ENCODE measurements at regions not wholly inside any gene's neighbourhood (a gene's known extent, or its start where the extent isn't known, plus 50 kb on each side); places are given as distances from the start of the nearest gene placed in this dataset.
"Not testable (repeated sequence)": the region's sequence is repeated elsewhere in the genome, so short reads cannot be mapped to it uniquely, and the experiment has no call there.

DNA sequence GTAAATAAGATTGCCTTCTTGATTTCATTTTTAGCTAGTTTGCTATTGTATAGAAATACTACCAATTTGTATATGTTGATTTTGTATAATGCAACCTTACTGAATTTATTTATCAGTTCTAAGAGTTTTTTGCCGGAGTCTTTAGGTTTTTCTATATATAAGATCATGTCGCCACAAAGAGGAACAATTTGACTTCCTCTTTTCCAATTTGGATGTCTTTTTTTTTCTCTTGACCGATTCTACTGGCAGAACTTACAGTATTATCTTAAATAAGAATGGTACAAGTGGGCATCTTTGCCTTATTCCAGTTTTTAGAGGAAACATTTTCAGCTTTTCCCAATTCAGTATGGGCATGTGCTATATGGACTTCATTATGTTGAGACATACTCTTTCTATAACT, 624.7 kb upstream of the ACO1 start:
- DNase-seq (ENCODE audit: extremely low spot score), result no peak
- ChIA-PET CTCF (no interaction called here), POLR2A (no interaction called here)
- TF ChIP-seq, protein P1, sequence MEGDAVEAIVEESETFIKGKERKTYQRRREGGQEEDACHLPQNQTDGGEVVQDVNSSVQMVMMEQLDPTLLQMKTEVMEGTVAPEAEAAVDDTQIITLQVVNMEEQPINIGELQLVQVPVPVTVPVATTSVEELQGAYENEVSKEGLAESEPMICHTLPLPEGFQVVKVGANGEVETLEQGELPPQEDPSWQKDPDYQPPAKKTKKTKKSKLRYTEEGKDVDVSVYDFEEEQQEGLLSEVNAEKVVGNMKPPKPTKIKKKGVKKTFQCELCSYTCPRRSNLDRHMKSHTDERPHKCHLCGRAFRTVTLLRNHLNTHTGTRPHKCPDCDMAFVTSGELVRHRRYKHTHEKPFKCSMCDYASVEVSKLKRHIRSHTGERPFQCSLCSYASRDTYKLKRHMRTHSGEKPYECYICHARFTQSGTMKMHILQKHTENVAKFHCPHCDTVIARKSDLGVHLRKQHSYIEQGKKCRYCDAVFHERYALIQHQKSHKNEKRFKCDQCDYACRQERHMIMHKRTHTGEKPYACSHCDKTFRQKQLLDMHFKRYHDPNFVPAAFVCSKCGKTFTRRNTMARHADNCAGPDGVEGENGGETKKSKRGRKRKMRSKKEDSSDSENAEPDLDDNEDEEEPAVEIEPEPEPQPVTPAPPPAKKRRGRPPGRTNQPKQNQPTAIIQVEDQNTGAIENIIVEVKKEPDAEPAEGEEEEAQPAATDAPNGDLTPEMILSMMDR (IDR thresholded peaks at IDR 0.05; ENCODE audit: control extremely low read depth, extremely low read depth, low read depth, missing control alignments), result no peak

DNA sequence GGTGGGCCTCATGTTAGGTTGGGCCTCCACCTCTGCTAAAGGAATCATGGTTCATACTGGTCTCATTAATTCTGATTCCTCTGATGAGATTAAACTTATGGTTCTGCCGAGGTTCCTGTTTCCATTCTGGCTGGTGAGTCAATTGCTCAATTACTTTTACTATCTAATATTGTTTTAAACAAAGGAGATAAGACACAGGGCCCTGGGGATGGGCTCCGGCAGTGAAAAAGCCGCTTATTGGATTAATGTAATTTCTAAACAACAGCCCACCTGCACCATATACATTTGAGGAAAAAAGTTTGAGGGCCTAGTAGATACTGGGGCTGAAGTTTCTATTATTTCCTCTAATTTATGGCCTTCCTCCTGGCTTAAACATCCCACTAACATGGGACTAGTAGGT, 610.4 kb upstream of the ACO1 start:
- POLR2A ChIA-PET; CTCF ChIA-PET; DNase-seq (ENCODE audit: extremely low spot score): not testable (repeated sequence)

DNA sequence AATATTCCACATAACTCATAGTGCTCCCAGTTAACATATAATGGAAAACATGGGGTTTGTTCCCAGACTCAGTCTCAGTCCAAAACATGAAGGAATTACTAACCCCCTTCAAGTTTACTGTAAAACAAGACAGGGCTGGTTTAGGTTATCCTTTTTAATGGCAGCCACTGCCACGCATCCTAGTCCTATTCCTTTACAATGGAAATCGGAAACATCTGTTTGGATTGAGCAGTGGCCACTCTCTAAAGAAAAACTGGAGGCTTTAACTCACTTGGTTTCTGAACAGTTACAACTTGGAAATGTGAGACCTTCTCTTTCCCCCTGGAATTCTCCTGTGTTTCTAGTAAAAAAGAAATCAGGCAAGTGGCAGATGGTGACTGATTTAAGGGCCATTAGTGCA, 609.9 kb upstream of the ACO1 start:
- ChIA-PET POLR2A (no interaction called here), CTCF (no interaction called here)
- no peak for DNase-seq (ENCODE audit: extremely low spot score)
- TF ChIP-seq, protein P1 (IDR thresholded peaks at IDR 0.05; ENCODE audit: control extremely low read depth, extremely low read depth, low read depth, missing control alignments), result no peak

DNA sequence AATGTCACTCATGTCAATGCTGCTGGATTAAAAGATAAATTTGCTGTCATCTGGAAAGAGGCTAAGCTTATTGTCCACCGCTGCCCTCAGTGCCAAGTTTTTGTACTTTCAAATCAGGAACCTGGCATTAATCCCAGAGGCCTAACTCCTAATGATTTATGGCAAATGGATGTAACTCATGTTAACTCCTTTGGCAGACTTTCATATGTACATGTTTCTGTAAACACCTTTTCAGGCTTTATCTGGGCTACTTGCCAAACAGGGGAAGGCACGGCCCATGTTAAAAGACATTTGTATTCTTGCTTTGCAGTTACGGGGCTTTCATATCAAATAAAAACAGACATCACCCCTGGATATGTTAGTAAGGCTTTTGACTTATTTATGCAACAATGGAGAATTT, 608.0 kb upstream of the ACO1 start:
- ChIA-PET CTCF (no interaction called here), POLR2A (no interaction called here)
- no peak for DNase-seq (ENCODE audit: extremely low spot score)
- TF ChIP-seq, protein P1 (IDR thresholded peaks at IDR 0.05; ENCODE audit: control extremely low read depth, extremely low read depth, low read depth, missing control alignments), result no peak

DNA sequence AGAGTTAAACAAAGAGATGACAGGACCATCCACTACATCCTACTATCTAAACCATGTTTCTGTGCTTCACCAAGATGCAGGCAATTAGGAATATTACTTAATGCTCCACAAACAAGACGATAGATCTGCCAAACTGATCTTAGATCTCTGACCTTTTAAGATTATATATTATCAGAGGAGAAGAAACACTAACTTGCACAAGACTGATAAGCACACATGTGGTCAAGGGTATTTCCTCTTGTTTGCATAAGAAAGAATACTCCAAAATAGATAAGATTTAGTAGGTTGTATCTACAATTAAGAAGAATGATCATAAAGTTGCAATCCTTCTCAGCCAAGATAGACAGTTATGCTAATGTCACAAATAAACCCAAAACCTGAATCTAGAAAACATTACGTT, 601.0 kb upstream of the ACO1 start:
- POLR2A ChIA-PET, result no interaction called here
- TF ChIP-seq, protein P1 (IDR thresholded peaks at IDR 0.05; ENCODE audit: control extremely low read depth, extremely low read depth, low read depth, missing control alignments), result no peak
- CTCF ChIA-PET, result no interaction called here
- DNase-seq (ENCODE audit: extremely low spot score), result no peak

DNA sequence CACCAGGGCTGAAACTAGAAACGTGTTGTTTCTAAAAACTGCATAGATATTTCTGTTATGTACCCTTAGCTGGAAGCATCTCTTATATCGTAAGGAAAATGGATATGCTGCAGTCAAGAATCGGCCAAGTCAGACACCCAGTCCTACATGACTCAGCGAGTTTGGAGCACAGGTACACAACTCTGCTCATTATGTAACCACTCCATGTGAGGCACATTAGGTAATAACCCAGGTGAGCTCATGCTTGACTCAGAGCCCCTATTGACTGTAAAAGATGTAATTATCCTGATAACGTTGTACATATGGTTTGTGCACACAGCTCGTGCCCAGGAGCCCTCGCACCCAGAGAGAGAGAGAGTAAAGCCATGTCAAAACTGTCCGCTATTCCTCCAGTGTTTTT, 593.7 kb upstream of the ACO1 start:
- TF ChIP-seq, protein P1 (IDR thresholded peaks at IDR 0.05; ENCODE audit: control extremely low read depth, extremely low read depth, low read depth, missing control alignments), result no peak
- CTCF ChIA-PET, result interaction anchor here (1.0 to 1.6 kb wide), 4 partner anchors 10 to 671 kb away, joined by 3 to 4 read pairs (median 3); no protein-coding TSS in a partner anchor

DNA sequence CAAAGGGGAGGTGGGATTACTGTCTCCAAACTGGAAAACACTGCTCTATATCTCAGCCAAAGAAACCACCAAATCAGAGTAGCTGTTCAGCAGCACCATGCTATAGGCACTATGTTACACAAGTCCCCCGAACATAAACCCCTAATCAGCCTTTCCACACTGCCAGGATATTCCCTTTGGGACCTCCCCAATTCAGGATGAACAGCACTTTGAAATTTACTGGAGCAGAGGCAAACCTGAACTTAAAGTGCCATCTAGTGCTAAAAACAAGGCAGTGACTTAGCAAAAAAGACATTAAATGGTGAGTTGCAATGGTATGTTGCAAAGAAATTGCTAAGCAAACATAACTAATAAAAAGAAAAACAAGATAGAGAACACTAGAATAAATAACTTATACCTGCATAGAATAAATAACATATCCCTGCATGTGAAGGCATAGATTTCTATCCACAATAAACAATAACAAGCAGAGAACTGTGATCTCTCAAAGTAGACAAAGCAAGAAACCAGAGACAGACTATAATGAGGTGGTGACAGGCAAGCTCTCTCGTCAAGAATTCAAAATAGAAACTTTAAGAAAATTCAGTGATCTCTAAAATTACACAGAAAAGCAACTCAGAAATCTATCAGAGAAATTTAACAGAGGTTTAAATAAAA, 584.4 kb upstream of the ACO1 start:
- ChIA-PET POLR2A (no interaction called here), CTCF (interaction anchor here (0.6 to 1.9 kb wide), 6 partner anchors 9 to 682 kb away, joined by 3 to 5 read pairs (median 3); no protein-coding TSS in a partner anchor)
- TF ChIP-seq, protein P1 (IDR thresholded peaks at IDR 0.05; ENCODE audit: control extremely low read depth, extremely low read depth, low read depth, missing control alignments), result peak; percentile 57
- no peak for DNase-seq (ENCODE audit: extremely low spot score)

More for the DNA sequence above, 593.7 kb upstream of the ACO1 start:
- POLR2A ChIA-PET, result no interaction called here
- no peak for DNase-seq (ENCODE audit: extremely low spot score)

All from GM10248 (cell line).